ENCODE measurements at regions not wholly inside any gene's neighbourhood (a gene's known extent, or its start where the extent isn't known, plus 50 kb on each side); places are given as distances from the start of the nearest gene placed in this dataset.
"Not testable (repeated sequence)": the region's sequence is repeated elsewhere in the genome, so short reads cannot be mapped to it uniquely, and the experiment has no call there.

DNA sequence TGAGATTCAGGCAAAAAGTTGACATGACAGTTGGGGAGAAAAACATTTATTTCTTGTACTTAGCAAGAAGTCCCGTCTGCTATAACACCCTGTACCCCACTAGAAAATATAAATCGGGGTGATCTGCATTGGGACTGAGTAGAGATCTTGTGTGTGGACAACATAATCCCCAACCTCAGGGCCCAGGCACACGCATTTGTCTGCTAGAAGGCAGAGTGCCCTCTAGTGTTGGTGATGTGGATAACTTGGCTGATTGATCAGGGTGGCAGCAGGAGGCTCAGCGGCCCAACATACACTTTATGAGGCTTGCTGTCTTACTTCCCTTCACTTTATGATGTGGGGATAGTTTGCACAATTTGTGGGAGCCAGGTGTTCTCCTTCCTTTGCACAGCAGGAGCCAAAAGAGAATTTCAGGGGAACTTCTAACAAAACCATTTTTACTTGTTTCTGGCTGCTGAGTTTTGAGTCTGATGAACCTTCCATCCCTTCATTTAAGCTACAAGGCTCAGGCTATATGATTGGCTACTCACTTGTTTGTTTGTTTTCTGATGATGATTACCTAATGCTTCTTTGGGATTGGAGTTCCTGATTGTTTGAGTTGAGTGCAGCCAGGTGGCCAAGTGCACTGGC is 263.2 kb downstream of the DMAC1 start:
- FAIRE-seq = peak; percentile 62

DNA sequence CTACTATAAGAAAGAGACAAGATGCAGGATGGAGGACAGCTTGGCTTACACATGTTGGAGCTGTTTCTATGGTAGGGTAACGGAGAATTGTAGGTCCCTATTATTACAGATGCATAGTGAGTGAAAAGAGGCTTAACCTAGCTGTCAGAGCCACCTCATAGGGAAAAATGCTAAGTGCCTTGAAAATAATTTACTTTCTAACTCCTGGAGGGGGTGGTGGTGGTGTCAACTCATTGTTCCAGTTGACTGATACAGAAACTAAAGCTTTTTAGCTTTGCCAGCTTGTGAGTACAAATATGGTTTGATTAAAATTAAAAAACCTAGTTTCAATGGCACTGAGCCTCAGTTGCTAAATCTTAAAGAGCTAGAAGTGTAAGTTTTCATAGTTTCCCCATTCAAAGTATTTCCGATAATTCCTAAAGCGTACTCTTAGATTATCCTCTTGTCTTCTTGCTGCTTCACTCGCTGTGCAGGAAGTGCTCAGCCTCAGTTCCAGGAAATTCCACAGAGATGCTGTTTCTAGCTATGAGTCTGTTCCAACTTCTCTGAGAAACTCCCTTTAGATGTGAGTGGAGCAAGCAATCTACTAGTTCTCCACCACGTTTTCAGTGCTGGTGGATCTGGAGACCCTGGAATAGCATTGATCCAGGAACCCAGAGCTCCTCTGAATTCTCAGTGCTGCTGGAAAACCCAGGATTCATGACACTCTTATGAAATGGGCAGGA is 265.2 kb downstream of the DMAC1 start:
- no peak for FAIRE-seq

DNA sequence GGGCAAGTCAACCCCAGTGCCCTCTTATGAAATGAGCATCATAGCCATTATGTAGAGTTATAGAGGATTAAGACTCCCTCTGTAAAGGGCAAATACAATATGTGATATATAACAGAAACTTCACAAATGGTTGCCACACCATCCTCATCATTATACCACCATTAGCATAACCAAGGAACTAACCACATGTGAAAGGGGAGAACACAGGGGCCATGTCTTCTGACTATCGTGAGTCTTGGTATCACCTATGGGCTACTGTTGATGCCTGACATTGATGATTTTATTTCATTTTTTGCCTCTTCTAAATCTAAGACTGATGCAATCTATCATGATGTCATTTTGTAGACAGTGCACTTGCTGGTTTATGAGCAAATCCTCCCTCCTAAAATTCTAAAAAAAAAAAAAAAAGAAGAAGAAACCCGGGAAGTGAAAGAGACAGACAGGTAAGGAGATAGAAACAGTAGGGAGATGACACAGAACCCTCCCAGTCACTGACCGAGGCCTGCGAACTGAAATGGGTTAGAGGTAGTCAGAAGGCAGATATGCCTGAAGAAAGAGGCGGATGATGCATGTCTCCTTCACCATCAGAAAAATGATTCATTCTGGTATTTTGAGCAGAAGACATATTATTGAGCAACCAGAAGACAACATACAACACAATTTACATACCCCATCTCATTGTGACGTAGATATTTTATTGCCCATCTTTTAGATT is 266.0 kb downstream of the DMAC1 start:
- FAIRE-seq = no peak

DNA sequence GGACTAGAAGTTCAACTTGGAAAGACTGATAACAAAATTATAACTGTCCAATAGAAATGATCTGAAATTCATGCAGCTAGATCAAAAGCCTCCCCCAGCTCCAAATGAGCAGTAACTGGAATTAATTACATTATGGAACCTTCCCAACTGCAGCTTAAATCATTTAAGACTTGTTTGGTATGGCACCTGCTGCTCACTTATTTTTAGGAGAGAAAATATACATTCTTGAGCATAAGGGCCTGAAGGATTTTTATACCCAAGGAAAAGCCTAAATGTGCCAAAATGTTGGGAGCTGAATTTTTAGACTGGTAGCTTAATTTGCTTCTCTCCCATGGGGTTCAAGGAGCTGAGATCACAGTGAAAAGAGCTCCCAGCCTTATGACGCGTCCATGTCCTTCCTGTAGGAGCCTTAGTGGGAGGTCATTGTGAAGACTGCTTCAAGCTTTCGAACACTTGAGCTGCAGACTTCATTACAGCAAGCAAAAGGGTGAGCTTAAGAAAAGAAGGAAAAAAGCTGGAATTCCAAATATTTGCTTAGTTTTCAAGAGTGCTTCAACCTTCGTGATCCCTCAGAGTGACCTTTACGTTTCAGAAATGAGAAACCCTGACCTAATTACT is 276.0 kb downstream of the DMAC1 start:
- FAIRE-seq = no peak

DNA sequence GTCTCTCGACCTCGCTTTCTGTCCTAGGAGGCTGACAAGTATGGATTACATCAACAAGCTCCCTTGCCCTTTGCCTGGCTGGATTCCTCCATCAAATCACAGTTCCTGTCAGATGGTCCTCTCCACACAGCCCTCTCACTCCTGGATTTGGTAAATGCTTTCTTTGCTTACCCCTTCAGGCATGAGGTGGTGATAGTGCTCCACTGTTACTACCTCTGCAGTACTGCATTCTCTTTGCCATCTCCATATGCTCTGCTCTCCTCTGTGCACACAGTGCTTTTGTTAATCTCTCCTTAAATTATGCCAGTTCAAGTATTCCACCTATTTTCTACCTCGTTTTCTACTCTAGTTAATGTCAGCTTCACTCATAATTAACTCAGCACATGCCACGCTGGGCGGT is 279.2 kb downstream of the DMAC1 start:
- no peak for FAIRE-seq

DNA sequence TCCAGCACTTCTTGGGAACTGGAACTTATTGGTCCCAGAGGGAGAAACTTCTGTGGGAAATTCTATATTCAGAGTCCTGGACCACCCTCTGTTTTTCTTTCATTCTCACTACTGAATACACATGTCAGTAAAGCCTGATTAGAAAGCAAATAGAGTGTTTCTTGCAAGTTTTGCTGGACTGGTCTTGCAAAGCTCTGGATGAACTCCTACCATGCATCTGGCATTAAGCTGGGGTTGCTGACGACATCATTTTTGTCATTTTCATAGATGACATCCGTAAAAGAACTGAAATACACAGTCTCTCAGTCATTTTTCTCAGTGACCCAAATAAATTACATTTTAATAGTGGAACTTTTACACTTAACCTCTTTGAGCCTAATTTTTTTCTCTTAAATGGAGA is 283.2 kb downstream of the DMAC1 start:
- no peak for FAIRE-seq

DNA sequence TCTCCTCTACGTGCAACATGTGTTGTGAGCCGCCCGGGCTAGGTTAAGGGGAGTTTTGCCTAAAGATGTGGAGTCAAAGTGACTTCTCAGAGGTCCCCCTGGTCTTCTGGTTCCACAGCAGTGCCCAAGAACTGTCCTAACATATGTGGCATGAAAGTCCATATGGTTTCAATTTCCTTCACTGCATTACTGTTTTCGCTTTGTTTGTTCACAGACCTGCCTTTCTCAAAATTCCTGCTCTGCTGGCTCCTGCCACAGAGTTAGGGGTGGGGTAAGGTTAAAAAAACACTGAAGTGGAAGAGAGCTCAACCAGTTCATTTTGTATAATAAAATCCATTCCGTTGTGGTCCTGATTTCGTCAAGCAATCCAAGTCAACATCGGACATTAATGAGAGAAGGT is 289.4 kb downstream of the DMAC1 start:
- no peak for FAIRE-seq

DNA sequence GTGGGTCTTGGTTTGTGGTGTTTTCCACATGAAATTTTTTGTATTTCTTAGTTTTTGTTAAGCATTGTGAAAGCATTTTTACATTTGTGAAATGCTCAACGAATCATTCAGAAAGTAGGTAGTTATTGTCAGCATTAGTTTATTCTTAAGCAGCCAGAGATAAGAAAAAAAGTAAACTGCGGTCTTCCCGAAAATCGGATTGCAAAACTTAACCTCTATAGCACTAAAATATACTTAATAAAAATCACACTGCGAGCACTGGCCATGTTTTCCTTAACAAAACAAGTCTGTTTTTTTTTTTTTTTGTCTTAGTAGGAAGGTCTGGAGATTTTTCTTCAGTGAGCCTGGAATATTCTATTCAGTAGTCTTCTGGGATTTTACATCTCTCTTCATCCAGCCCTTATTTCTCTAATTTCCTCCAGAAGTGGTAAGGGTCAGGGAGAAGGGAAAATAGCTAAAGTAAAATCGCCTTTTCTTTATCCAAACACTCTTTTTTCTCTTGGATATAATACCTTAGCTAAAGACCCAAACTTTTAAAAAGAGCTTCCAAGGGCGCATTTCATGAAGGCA is 289.9 kb downstream of the DMAC1 start:
- FAIRE-seq = no peak

DNA sequence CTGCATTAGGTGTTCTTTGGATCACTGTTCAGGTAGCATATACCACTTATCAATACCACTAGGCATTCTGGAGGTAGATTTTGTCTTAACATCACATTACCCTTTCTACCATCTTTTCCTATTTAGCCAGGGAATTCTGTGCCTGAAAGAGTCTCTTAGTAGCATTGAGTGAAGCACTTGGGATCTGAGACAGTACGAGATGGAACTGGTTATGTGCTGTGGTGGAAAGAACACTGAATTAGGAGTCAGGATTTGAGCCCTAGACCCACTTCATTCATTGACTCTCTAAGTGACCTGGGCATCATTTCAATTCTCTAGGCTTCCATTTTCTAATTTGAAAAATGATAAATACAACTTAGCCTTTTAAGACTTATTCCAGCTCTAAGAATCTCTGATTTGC is 291.1 kb downstream of the DMAC1 start:
- FAIRE-seq = no peak

DNA sequence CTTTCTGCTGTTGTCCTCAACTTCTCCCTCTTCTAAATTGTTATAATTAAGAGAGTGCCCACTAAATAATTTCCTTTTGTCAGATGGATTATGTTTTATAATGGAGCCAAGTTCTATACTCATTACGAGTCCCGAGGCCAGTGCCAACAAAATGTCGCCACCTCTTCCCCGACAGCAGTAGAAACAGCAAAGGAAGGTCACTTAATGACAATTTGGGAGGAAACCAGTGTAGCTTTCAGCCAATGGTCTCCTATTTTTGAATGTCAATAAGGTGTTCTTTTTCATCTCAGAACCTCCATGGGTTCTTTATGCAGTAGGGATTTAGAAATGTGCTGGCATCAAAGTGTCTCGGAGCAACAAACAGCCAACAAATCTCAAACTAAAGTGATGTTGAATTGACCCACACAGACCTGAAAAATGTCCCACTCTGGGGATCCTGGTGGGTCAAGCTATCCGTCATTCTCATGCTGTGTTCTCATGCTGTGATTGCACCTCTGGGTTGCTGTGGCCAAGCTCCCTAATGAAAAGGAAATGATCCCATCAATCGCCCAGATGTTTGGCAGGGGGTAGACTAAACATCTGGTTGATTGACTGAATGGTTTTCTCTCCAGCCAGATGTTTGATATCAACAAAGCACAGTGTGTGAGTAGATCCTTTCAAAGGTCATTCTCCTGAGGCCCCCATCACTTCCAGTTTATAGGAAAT is 291.9 kb downstream of the DMAC1 start:
- FAIRE-seq = no peak

DNA sequence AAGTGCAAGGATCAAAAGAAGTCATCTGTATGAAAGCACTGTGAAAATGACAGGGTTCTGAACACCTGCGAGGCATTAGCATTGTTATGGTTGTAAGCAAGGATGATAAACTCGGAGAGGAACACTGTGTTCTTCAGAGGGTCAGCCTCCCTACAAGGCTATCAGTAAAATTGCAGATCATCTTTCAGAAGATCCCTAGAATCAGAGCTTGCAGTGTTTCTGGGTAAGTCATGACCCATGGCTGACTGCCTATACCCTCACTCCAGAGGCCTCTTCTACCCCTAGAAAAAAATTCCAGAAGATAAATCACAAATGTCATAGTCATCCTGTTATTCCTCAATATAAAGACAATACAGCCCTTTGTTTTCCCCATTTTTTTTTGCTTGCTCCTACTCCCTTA is 292.6 kb downstream of the DMAC1 start:
- no peak for FAIRE-seq

DNA sequence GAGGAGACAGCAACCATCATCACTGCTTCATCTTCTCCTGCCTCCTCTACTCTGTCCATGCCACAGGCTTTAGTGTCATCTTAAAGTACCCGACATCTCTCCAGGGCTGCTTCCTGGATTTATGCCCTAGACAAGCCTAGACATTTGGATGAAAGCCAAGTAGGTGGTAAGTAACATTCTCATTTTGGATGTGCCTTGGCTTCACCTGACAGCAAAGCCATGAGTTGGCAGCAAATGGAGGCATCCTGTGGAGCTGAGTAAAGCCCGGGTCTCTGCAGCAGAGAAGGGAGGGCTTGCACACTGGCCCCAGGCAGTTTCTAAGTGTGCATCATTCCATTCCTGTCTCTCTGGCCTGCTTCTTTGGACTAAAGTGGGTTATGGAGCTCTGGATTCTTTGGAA is 299.1 kb downstream of the DMAC1 start:
- no peak for FAIRE-seq

DNA sequence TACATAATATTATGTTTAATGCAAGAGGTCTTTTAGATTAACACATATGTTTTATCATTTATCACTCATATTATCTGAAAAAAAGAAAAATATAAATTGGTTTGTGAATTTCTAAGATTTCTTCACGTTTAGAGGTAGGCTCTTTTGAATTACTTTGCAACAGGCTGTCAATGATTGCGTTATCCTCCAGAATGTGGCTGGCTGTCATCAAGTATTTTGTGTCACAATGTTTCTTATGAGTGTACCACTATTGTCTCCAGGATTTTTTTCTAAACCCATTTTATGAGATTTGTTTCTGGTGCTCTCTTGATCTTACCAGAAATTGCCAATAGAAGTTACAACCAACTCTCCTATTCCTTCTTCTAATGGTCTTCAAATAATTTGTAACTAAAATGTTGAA is 307.9 kb downstream of the DMAC1 start:
- FAIRE-seq = no peak

DNA sequence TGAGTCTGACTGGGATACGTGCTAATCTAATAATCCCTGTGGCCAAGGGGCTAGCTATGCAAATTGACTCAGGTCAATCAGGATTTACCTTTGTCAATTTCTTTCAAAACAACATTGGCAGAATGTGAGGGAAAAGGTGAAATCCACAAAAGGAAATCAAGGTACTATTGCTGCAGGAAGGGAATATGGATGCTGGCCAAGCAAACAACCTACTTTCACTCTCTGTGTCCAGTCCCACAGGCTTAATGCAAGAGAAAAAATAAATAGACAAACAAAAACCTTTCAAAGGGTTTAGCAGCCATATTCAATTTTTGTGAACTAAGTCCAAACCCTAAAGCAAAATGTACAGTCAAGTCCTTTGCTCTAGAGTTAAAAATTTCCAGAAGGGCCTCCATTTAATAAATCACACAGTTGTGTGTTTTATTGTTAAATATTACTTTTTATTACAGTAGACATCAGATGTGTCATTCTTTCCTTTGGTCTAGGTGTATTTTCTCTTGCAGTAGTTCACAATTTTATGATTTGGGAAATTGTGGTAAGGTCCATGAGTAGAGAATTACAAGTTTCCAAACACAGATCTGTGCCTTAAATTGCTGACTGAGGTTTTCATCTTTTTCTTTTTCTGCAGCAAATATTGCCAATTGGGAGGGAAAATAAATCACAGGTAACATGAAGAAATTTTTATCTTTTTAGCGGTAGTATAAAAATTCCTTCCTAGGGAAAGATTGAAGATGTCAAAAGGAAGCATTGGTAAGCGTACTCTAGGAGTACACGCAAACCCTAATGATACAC is 309.1 kb downstream of the DMAC1 start:
- no peak for FAIRE-seq

DNA sequence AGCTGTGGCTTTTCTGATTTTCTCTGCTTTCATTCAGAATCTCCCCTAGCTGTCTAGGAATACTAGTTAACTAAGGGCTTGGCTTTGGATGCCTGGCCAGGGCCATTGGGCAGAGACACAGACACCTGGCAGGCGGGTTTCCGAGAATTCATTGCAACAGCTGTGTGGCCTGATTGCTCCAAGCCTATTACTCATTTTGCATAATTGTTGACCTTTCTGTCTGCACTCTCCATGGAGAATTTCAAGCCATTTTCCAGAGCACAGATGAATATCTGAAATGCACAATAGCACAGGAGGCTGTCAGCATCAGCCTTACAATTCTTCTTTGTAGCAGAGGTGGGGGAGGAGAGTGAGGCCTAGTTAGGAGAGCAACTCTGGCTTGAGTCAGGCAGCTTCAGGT is 310.5 kb downstream of the DMAC1 start:
- peak; percentile 55 for FAIRE-seq

DNA sequence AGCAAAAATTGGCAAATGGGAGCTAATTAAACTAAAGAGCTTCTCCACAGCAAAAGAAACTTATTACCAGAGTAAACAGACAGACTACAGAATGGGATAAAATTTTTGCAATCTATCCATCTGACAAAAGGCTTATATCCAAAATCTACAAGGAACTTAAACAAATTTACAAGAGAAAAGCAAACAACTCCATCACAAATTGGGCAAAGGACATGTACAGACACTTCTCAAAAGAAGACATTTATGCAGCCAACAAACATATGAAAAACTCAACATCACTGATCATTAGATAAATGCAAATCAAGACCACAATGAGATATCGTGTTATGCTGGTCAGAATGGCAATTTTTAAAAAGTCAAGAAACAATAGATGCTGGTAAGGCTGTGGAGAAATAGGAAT is 315.6 kb downstream of the DMAC1 start:
- FAIRE-seq = not testable (repeated sequence)

DNA sequence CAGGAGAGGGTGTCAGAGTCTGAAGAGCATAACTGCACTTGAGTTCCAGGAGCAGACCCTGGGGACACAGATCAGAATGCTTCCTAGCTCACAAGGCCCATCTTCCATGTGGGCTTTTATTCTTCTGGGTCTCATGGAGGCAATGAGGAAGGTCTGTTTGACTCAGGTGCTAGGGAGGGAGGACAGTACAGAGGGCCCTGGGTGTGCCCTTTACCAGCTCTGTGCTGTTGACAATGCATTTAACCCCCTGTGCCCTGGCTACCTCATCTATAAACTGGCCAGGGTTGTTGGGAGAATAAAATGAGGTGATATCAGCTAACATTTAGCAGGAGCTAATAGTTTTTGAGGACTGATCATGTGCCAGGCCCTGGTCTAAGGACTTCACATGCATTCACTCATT is 318.0 kb downstream of the DMAC1 start:
- no peak for FAIRE-seq

DNA sequence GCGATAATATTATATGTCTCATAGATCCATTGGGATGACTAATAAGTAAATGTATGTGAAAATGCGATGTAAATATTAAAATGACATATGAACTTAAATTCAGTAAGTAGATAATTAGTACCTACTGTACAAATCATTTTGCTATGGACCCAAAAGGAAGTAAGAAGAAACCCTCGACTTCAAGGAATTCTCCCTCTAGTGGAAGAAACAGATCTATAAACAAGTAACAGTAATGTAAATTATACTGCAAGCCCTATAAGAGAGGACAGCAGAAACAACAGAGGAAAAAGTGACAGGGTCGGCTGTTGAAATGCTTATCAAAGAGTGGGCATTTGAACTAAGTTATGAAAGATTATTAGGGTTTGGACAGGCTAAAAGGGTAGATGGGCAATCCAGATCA is 320.3 kb downstream of the DMAC1 start:
- FAIRE-seq = no peak

DNA sequence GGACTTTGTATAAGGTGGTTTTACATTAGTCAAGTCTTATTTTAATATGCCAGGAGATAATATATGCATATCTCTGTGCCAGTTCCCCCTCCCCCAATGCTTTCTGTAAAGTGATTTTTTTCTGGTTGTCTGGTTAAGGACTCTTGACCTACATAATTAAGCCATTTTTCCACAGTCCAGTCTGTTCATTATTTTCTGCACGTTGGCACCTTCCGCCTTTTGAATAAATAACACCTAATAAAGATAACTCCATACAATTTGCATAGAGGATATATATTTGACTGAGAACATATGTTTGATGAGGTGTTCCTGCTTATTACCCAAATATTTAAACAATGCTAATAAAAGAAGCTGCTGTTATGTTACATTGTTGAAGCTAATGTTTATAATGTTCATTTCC is 320.9 kb downstream of the DMAC1 start:
- FAIRE-seq = no peak

DNA sequence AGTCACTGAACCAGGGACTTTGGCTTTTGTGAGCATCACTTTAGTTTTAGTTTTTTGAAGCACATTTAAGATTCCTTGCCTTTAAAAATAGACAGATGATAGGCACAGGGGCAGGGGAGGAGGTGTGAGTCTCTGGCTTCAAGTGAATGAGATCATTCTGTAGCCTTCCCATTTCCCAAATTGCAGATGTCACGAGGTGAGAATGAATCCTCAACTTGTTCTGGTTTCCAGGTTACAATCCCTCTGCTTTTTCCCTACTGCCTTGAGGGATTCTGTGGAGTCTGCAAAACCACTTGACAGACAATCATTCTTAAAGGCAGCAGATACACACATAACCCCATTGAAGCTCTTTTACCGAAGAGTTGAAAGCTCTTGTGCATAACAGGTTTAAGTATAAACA is 332.4 kb downstream of the DMAC1 start:
- FAIRE-seq = no peak

DNA sequence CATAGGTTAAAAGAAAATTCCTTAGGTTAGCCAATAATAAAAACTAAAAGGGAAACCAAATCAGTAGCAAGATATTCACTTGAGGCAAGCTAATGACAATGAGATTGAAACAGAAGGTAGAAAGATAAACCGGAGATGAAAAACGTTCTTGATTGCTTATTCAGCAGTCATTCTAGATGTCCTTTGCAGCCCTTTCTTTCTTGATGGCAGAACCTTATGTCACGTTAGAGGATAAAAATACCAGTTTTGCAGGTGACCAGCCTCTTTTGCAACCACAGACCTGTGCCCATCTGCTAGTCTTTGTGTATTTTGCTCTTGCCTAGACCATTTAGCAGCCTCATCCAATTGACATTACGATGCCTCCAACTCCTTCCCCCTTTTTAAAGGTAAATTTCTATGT is 337.8 kb downstream of the DMAC1 start:
- FAIRE-seq = no peak
